ENCODE measurements at regions not wholly inside any gene's neighbourhood (a gene's known extent, or its start where the extent isn't known, plus 50 kb on each side); places are given as distances from the start of the nearest gene placed in this dataset.

GRCh38 chr20:3311623-3312022 lies 72.6 kb upstream of the SLC4A11 start:
- intact Hi-C loops (cut with micrococcal nuclease; ENCODE audit: unreplicated experiment), result no loop called here
- no peaks in the 10 kb centered on the region for H3K36me3 Mint-ChIP-seq (ENCODE audit: insufficient read depth, unreplicated experiment)
- Histone ChIP-seq H3K9me3 (no peaks in the 10 kb centered on the region), H3K36me3 (ENCODE audit: control insufficient read depth, insufficient read depth, low read length) (no peaks in the 10 kb centered on the region), H3K4me1 (no peaks in the 10 kb centered on the region), H3K4me3 (ENCODE audit: low read depth, low read length) (no peak overlapping the region), H3K27me3 (replicated peaks; ENCODE audit: control insufficient read depth, insufficient read depth, low read length) (no peaks in the 10 kb centered on the region)
- no TSS peak for BruUV-seq (replicated peaks)
- ChIA-PET CTCF (no interaction called here), POLR2A (no interaction called here)
- H3K27ac Mint-ChIP-seq (ENCODE audit: unreplicated experiment), result no peak overlapping the region
- TF ChIP-seq, protein P1, sequence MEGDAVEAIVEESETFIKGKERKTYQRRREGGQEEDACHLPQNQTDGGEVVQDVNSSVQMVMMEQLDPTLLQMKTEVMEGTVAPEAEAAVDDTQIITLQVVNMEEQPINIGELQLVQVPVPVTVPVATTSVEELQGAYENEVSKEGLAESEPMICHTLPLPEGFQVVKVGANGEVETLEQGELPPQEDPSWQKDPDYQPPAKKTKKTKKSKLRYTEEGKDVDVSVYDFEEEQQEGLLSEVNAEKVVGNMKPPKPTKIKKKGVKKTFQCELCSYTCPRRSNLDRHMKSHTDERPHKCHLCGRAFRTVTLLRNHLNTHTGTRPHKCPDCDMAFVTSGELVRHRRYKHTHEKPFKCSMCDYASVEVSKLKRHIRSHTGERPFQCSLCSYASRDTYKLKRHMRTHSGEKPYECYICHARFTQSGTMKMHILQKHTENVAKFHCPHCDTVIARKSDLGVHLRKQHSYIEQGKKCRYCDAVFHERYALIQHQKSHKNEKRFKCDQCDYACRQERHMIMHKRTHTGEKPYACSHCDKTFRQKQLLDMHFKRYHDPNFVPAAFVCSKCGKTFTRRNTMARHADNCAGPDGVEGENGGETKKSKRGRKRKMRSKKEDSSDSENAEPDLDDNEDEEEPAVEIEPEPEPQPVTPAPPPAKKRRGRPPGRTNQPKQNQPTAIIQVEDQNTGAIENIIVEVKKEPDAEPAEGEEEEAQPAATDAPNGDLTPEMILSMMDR (IDR thresholded peaks at IDR 0.05; ENCODE audit: insufficient read depth in 1 of 2, low read depth in 1 of 2, low read length in 1 of 2, severe bottlenecking in 1 of 2, unreplicated experiment in 1 of 2), result no peak
- H3K27me3 Mint-ChIP-seq (ENCODE audit: insufficient read depth, unreplicated experiment), result peaks cover 3% of the 10 kb centered on the region
- peaks cover 4% of the 10 kb centered on the region for H3K4me1 Mint-ChIP-seq (ENCODE audit: low read depth, unreplicated experiment)
- H3K4me3 Mint-ChIP-seq (ENCODE audit: unreplicated experiment), result no peak overlapping the region
- no peak for DNase-seq
- H3K9me3 Mint-ChIP-seq (ENCODE audit: unreplicated experiment), result no peaks in the 10 kb centered on the region

- intact Hi-C loops (cut with micrococcal nuclease; ENCODE audit: unreplicated experiment), result no loop called here
- Histone ChIP-seq H3K4me1 (no peaks in the 10 kb centered on the region), H3K4me3 (ENCODE audit: low read depth, low read length) (no peak overlapping the region), H3K9me3 (no peaks in the 10 kb centered on the region), H3K27me3 (replicated peaks; ENCODE audit: control insufficient read depth, insufficient read depth, low read length) (no peaks in the 10 kb centered on the region), H3K36me3 (ENCODE audit: control insufficient read depth, insufficient read depth, low read length) (no peaks in the 10 kb centered on the region)
- Mint-ChIP-seq H3K27ac (ENCODE audit: unreplicated experiment) (no peak overlapping the region), H3K4me3 (ENCODE audit: unreplicated experiment) (no peak overlapping the region), H3K9me3 (ENCODE audit: unreplicated experiment) (no peaks in the 10 kb centered on the region), H3K27me3 (ENCODE audit: insufficient read depth, unreplicated experiment) (peaks cover 3% of the 10 kb centered on the region), H3K36me3 (ENCODE audit: insufficient read depth, unreplicated experiment) (no peaks in the 10 kb centered on the region), H3K4me1 (ENCODE audit: low read depth, unreplicated experiment) (no peaks in the 10 kb centered on the region)
- DNase-seq, result no peak
- TF ChIP-seq, protein P1 (IDR thresholded peaks at IDR 0.05; ENCODE audit: insufficient read depth in 1 of 2, low read depth in 1 of 2, low read length in 1 of 2, severe bottlenecking in 1 of 2, unreplicated experiment in 1 of 2), result no peak
- BruUV-seq (replicated peaks), result no TSS peak
- ChIA-PET POLR2A (no interaction called here), CTCF (no interaction called here)
Observed at GRCh38 chr20:3309226-3309625, 70.2 kb upstream of the SLC4A11 start.

GRCh38 chr20:3307725-3308124 lies 68.7 kb upstream of the SLC4A11 start:
- Mint-ChIP-seq H3K36me3 (ENCODE audit: insufficient read depth, unreplicated experiment) (no peaks in the 10 kb centered on the region), H3K27ac (ENCODE audit: unreplicated experiment) (no peak overlapping the region), H3K4me3 (ENCODE audit: unreplicated experiment) (no peak overlapping the region), H3K9me3 (ENCODE audit: unreplicated experiment) (no peaks in the 10 kb centered on the region), H3K4me1 (ENCODE audit: low read depth, unreplicated experiment) (no peaks in the 10 kb centered on the region), H3K27me3 (ENCODE audit: insufficient read depth, unreplicated experiment) (peaks cover 3% of the 10 kb centered on the region)
- CTCF ChIA-PET, result interaction anchor here (0.7 to 2.2 kb wide), 2 partner anchors 9 to 236 kb away, joined by 3 to 7 read pairs; partner anchors contain the start of gene OXT
- no peaks in the 10 kb centered on the region for H3K27me3 ChIP-seq (replicated peaks; ENCODE audit: control insufficient read depth, insufficient read depth, low read length)
- BruUV-seq (replicated peaks), result no TSS peak
- TF ChIP-seq, protein P1 (IDR thresholded peaks at IDR 0.05; ENCODE audit: insufficient read depth in 1 of 2, low read depth in 1 of 2, low read length in 1 of 2, severe bottlenecking in 1 of 2, unreplicated experiment in 1 of 2), result no peak
- H3K9me3 ChIP-seq, result no peaks in the 10 kb centered on the region
- intact Hi-C loops (cut with micrococcal nuclease; ENCODE audit: unreplicated experiment), result no loop called here
- H3K4me1 ChIP-seq, result no peaks in the 10 kb centered on the region
- POLR2A ChIA-PET, result no interaction called here
- H3K4me3 ChIP-seq (ENCODE audit: low read depth, low read length), result no peak overlapping the region
- DNase-seq, result no peak
- H3K36me3 ChIP-seq (ENCODE audit: control insufficient read depth, insufficient read depth, low read length), result no peaks in the 10 kb centered on the region

All from Caco-2 (cell line).